Pons (tissue), 1 donor: ENCODE measurements at regions not wholly inside any gene's neighbourhood (a gene's known extent, or its start where the extent isn't known, plus 50 kb on each side); places are given as distances from the start of the nearest gene placed in this dataset.

Source experiments
- DNase-seq: peaks from one replicate; pipeline ENCODE4 v3.0.0-alpha.2; 2016; ENCODE audit warnings: low spot score

GRCh38 chr2:19600506-19600905, 242.1 kb upstream of the OSR1 start:
- no peak for DNase-seq

GRCh38 chr2:19598971-19599370, 240.5 kb upstream of the OSR1 start:
- no peak for DNase-seq

- DNase-seq = no peak
Observed at GRCh38 chr2:19592197-19592596, 233.8 kb upstream of the OSR1 start.

GRCh38 chr2:19589791-19590190, 231.4 kb upstream of the OSR1 start:
- no peak for DNase-seq

GRCh38 chr2:19580830-19581229, 222.4 kb upstream of the OSR1 start:
- DNase-seq = no peak

GRCh38 chr2:19580264-19580663, 221.8 kb upstream of the OSR1 start:
- no peak for DNase-seq

GRCh38 chr2:19579461-19579860, 221.0 kb upstream of the OSR1 start:
- DNase-seq = no peak

- no peak for DNase-seq
Observed at GRCh38 chr2:19577723-19578122, 219.3 kb upstream of the OSR1 start.

GRCh38 chr2:19576411-19576810, 218.0 kb upstream of the OSR1 start:
- no peak for DNase-seq

- DNase-seq = no peak
Observed at GRCh38 chr2:19575641-19576040, 217.2 kb upstream of the OSR1 start.

GRCh38 chr2:19574778-19575260, 216.4 kb upstream of the OSR1 start:
- no peak for DNase-seq

GRCh38 chr2:19573784-19574183, 215.4 kb upstream of the OSR1 start:
- DNase-seq = no peak

GRCh38 chr2:19571773-19572172, 213.3 kb upstream of the OSR1 start:
- DNase-seq = no peak

- no peak for DNase-seq
Observed at GRCh38 chr2:19569300-19569791, 210.9 kb upstream of the OSR1 start.

GRCh38 chr2:19568809-19569208, 210.4 kb upstream of the OSR1 start:
- no peak for DNase-seq

- no peak for DNase-seq
Observed at GRCh38 chr2:19560785-19561184, 202.4 kb upstream of the OSR1 start.

GRCh38 chr2:19559596-19560240, 201.3 kb upstream of the OSR1 start:
- no peak for DNase-seq

- DNase-seq = no peak
Observed at GRCh38 chr2:19556648-19557047, 198.2 kb upstream of the OSR1 start.

GRCh38 chr2:19554520-19554919, 196.1 kb upstream of the OSR1 start:
- no peak for DNase-seq

- DNase-seq = no peak
Observed at GRCh38 chr2:19552270-19552669, 193.8 kb upstream of the OSR1 start.

- DNase-seq = no peak
Observed at GRCh38 chr2:19550750-19551149, 192.3 kb upstream of the OSR1 start.

- no peak for DNase-seq
Observed at GRCh38 chr2:19549821-19550220, 191.4 kb upstream of the OSR1 start.

GRCh38 chr2:19548116-19548515, 189.7 kb upstream of the OSR1 start:
- no peak for DNase-seq

GRCh38 chr2:19547321-19547720, 188.9 kb upstream of the OSR1 start:
- no peak for DNase-seq
